HCT116 (cell line): ENCODE measurements at regions not wholly inside any gene's neighbourhood (a gene's known extent, or its start where the extent isn't known, plus 50 kb on each side); places are given as distances from the start of the nearest gene placed in this dataset.

ENCODE experiments used
- CTCF ChIP-seq, 3 experiments: fragments of 200-600 bp in 1 of 3; sonication (generic) in 1 of 3; IDR thresholded peaks in 2 of 3; conservative IDR thresholded peaks in 1 of 3; 2 replicates each; pipeline ENCODE4 v1.5.1; 2012 to 2017; ENCODE audit warnings: low read depth in 2 of 3, low read length in 2 of 3, antibody characterized with exemption in 1 of 3, borderline replicate concordance in 1 of 3, control low read depth in 1 of 3, mild to moderate bottlenecking in 1 of 3, mixed read lengths in 1 of 3, mixed run types in 1 of 3, moderate library complexity in 1 of 3; ENCODE audit not compliant: insufficient read depth in 1 of 3
- FOSL1 ChIP-seq: IDR thresholded peaks from 2 replicates; pipeline ENCODE4 v1.6.1; 2012; ENCODE audit warnings: low read depth
- MAX ChIP-seq: IDR thresholded peaks from 2 replicates; pipeline ENCODE4 v1.6.1; 2012
- POLR2A ChIP-seq: IDR thresholded peaks from 2 replicates; pipeline ENCODE4 v1.7.0; 2011; ENCODE audit warnings: borderline replicate concordance; ENCODE audit not compliant: insufficient read depth, insufficient read length; ENCODE audit errors: extremely low read depth
- POLR2AphosphoS5 ChIP-seq: IDR thresholded peaks from 2 replicates; pipeline ENCODE4 v1.6.1; 2011; ENCODE audit warnings: mild to moderate bottlenecking, low read depth, low read length, moderate library complexity
- RAD21 ChIP-seq: IDR thresholded peaks from 2 replicates; pipeline ENCODE4 v1.6.1; 2012; ENCODE audit warnings: low read depth, mild to moderate bottlenecking
- ZBTB33 ChIP-seq: IDR thresholded peaks from 2 replicates; pipeline ENCODE4 v1.6.1; 2011; ENCODE audit warnings: mild to moderate bottlenecking, low read length, moderate library complexity; ENCODE audit not compliant: insufficient replicate concordance; ENCODE audit errors: extremely low read depth
- ZFX ChIP-seq: fragments of 450-650 bp; IDR thresholded peaks from 2 replicates; pipeline ENCODE4 v1.6.1; 2017

- no peak for TF ChIP-seq CTCF (IDR thresholded peaks at IDR 0.05 in 2 of 3, conservative IDR thresholded peaks at IDR 0.05 in 1 of 3; ENCODE audit: borderline replicate concordance in 1 of 3, insufficient read depth in 1 of 3, low read depth in 2 of 3, low read length in 2 of 3)
- TF ChIP-seq FOSL1: no peak
- no peak for TF ChIP-seq ZBTB33
- TF ChIP-seq MAX: no peak
- no peak for TF ChIP-seq POLR2A
- no peak for TF ChIP-seq POLR2AphosphoS5
- TF ChIP-seq RAD21: no peak
- no peak for TF ChIP-seq ZFX
Observed at GRCh38 chr20:50449738-50450492, 60.3 kb upstream of the PTPN1 start.
